ENCODE measurements at regions not wholly inside any gene's neighbourhood (a gene's known extent, or its start where the extent isn't known, plus 50 kb on each side); places are given as distances from the start of the nearest gene placed in this dataset.

DNA sequence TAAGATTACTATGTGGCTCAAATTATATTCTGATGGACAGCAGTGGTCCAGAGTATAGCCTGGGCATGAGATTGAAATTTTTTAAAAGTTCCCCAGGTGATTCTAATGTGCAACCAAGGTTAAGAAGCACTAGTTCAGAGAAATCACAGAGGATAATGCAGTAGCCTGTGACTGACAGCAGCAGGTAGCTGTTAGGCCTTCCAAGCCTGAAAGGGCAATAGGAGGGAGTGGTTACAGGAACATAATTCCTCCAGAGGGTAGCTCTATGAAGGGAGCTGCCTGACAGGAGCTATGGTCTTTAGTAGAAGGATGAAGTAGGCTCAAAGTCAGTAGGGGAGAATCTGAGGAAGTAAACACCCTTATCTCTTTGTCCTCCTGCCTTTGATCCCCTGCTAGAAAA, 342.9 kb upstream of the PPP2R3A start:
- Histone ChIP-seq H2AFZ (ENCODE audit: low read depth, low read length) (no peak overlapping the region), H3K9me3 (replicated peaks; ENCODE audit: control insufficient read depth, insufficient read depth, low read depth, low read length) (no peaks in the 10 kb centered on the region), H3K9me1 (ENCODE audit: control insufficient read depth, insufficient read depth, low read length) (no peaks in the 10 kb centered on the region), H3K4me2 (ENCODE audit: insufficient read depth, low read length) (no peak overlapping the region), H3K79me2 (ENCODE audit: control insufficient read depth, insufficient read depth, low read length) (no peaks in the 10 kb centered on the region), H4K20me1 (replicated peaks; ENCODE audit: control insufficient read depth, insufficient read depth, low read length) (no peaks in the 10 kb centered on the region), H3K27ac (ENCODE audit: extremely low read depth, low read depth, low read length) (no peak overlapping the region), H3K4me1 (replicated peaks in 1 of 2; ENCODE audit: control insufficient read depth in 2 of 2, insufficient read depth in 2 of 2, low read length in 2 of 2) (no peaks in the 10 kb centered on the region), H3K9ac (ENCODE audit: insufficient read depth in 1 of 2, low read depth in 2 of 2, low read length in 2 of 2) (no peak overlapping the region), H3K36me3 (ENCODE audit: control insufficient read depth, insufficient read depth, low read length) (no peaks in the 10 kb centered on the region), H3K27me3 (ENCODE audit: control insufficient read depth in 2 of 2, insufficient read depth in 2 of 2, low read length in 2 of 2) (peaks cover 0 to 8% of the 10 kb centered on the region in 2 experiments; a peak in 2 of 5 replicates), H3K4me3 (no peak overlapping the region)
- ATAC-seq (no peak), FAIRE-seq (no peak), DNase-seq (ENCODE audit: extremely low read depth in 1 of 4, low spot score in 3 of 4) (no peak)
- ChIA-PET POLR2A (no interaction called here), CTCF (ENCODE audit: low intra/inter-chr PET ratio) (no interaction called here)
- in situ Hi-C loops (cut with MboI): no loop called here
- TF ChIP-seq ZBTB7A (IDR thresholded peaks at IDR 0.05; ENCODE audit: borderline replicate concordance, control insufficient read depth, low read depth, low read length): no peak
- TF ChIP-seq HDGF (IDR thresholded peaks at IDR 0.05): no peak
- TF ChIP-seq HCFC1 (IDR thresholded peaks at IDR 0.05; ENCODE audit: low read depth, low read length): no peak
- TF ChIP-seq NFIX (CRISPR knock-in tag; IDR thresholded peaks at IDR 0.05; ENCODE audit: low read depth): no peak
- no peak for TF ChIP-seq ZSCAN32 (CRISPR knock-in tag; IDR thresholded peaks at IDR 0.05)
- no peak for TF ChIP-seq ZNF239 (CRISPR knock-in tag; IDR thresholded peaks at IDR 0.05)
- TF ChIP-seq NCOA6 (IDR thresholded peaks at IDR 0.05): no peak
- no peak for TF ChIP-seq POLR2G (IDR thresholded peaks at IDR 0.05; ENCODE audit: low read depth, low read length)
- no peak for TF ChIP-seq HDAC2 (IDR thresholded peaks at IDR 0.05)
- TF ChIP-seq HNRNPLL (IDR thresholded peaks at IDR 0.05; ENCODE audit: low read depth, low read length, poor library complexity, severe bottlenecking): no peak
- TF ChIP-seq, protein P1, sequence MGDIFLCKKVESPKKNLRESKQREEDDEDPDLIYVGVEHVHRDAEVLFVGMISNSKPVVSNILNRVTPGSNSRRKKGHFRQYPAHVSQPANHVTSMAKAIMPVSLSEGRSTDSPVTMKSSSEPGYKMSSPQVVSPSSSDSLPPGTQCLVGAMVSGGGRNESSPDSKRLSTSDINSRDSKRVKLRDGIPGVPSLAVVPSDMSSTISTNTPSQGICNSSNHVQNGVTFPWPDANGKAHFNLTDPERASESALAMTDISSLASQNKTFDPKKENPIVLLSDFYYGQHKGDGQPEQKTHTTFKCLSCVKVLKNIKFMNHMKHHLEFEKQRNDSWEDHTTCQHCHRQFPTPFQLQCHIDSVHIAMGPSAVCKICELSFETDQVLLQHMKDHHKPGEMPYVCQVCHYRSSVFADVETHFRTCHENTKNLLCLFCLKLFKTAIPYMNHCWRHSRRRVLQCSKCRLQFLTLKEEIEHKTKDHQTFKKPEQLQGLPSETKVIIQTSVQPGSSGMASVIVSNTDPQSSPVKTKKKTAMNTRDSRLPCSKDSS (IDR thresholded peaks at IDR 0.05; ENCODE audit: low read depth, partially characterized antibody): no peak
- no peak for TF ChIP-seq EP400 (IDR thresholded peaks at IDR 0.05)
- TF ChIP-seq, protein P2, sequence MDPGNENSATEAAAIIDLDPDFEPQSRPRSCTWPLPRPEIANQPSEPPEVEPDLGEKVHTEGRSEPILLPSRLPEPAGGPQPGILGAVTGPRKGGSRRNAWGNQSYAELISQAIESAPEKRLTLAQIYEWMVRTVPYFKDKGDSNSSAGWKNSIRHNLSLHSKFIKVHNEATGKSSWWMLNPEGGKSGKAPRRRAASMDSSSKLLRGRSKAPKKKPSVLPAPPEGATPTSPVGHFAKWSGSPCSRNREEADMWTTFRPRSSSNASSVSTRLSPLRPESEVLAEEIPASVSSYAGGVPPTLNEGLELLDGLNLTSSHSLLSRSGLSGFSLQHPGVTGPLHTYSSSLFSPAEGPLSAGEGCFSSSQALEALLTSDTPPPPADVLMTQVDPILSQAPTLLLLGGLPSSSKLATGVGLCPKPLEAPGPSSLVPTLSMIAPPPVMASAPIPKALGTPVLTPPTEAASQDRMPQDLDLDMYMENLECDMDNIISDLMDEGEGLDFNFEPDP (CRISPR knock-in tag; IDR thresholded peaks at IDR 0.05): no peak
- no peak for TF ChIP-seq NFXL1 (CRISPR knock-in tag; IDR thresholded peaks at IDR 0.05)
- BruUV-seq (replicated peaks): no TSS peak
- intact Hi-C loops (cut with micrococcal nuclease): no loop called here

Measured in K562 (cell line).